GM13976 (cell line): ENCODE measurements at regions not wholly inside any gene's neighbourhood (a gene's known extent, or its start where the extent isn't known, plus 50 kb on each side); places are given as distances from the start of the nearest gene placed in this dataset.
"Not testable (repeated sequence)": the region's sequence is repeated elsewhere in the genome, so short reads cannot be mapped to it uniquely, and the experiment has no call there.

Experiments
- DNase-seq: peaks from one replicate; pipeline ENCODE4 v3.0.0; 2012; ENCODE audit warnings: low spot score
- in situ Hi-C: fragments of 300-500 bp; cut with MboI; formaldehyde crosslinking; loops from one replicate; pipeline ENCODE4 v1.12.0; 2022; ENCODE audit warnings: low sequenced_read_pairs, mixed read lengths, inconsistent platforms; ENCODE audit not compliant: unreplicated experiment
- TF ChIP-seq, protein P1 (sequence below): IDR thresholded peaks from 2 replicates; pipeline ENCODE4 v1.5.1; 2012; ENCODE audit warnings: borderline replicate concordance, mild to moderate bottlenecking; ENCODE audit not compliant: insufficient read depth; ENCODE audit errors: extremely low read depth, missing control alignments, control extremely low read depth

- DNase-seq, in situ Hi-C loops: not testable (repeated sequence)
Measured at GRCh38 chr3:198151867-198152266, 191.8 kb downstream of the LMLN start.

- DNase-seq, in situ Hi-C loops: not testable (repeated sequence)
Measured at GRCh38 chr3:198155771-198156170, 195.8 kb downstream of the LMLN start.

DNA sequence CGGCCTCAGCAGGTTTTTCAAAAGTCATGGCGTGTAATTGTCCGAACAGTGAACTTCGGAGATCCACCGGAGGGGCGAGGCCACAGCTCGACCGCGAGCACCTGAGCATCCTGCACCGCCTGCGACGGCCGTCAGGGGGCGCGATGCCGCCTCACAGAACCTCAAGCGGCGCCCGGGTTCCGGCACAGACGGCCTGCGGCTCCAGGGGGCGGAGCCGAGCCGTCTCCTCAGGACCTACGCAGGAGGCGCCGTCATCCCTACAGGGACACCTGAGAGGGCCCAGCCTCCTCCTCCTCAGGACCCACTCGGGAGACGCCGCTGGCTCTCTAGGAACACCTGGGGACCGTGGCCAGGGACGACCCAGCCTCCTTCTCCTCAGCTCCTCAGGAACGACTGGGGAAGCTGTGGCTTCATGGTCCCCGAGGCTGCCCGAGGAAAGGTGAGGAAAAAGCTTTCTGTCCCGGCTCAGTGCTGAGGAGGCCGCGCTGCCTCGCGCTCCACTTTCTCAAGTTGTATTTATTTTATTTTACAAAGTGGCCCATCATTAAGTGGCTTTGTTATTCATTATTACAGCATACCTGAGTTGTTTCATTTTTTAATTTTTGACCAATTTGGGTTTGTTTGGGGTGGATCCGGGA lies 197.3 kb downstream of the LMLN start:
- DNase-seq, in situ Hi-C loops: not testable (repeated sequence)

DNA sequence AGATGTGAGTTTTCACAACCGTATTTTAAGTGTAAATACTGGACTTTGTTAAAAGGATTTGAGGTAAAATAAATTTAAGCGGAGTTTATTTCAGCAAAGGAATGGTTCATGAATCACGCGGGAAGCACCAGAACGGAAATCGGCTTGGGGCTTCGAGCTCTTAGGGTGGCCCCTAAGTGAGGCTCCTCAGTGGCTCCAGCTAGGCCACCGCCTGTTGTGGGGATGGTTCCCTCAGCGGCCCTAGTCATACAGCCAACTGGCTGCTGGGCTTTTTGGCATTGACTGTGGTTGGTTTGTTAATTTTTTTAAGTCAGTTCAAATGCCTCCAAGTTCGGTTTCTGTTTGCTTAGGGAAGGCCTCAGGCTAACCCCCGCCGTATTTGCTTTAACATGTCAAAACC lies 198.0 kb downstream of the LMLN start:
- in situ Hi-C loops, DNase-seq: not testable (repeated sequence)

DNA sequence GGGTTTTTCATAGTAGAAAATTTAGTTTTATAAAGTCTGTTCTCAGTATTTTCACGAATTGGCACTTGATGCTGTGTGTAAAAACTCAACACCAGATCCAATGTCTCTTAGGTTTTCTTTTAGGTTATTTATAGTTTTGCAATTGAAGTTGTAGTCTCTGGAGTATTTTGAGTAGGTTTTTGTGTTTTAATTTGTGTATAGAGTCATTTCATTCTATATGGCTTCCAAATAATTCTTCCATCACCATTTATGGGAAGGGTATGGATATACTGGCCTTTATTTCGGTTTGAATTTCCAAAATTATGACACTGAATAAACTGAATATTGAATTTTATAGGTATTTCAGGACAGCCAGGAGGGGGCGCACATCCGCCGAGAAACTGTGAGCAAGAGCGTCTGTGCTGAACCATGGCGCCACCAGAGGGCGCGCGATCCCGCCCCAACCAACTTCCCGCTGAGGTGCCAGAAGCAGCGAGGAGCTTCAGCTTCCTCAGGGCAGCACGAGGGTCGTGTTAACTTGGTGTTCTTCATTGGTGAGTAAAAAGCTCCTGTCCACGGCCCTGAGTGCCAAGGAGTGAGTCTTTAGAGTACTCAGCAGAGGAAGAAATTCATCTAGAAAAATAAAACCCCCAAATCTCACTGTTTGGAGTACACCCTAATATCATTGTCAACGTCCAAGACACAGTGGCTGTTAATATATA lies 207.5 kb downstream of the LMLN start:
- DNase-seq, in situ Hi-C loops: not testable (repeated sequence)

GRCh38 chr3:198170781-198171180 lies 210.8 kb downstream of the LMLN start:
- DNase-seq, in situ Hi-C loops: not testable (repeated sequence)

More for the DNA sequence above, 207.5 kb downstream of the LMLN start:
- TF ChIP-seq, protein P1, sequence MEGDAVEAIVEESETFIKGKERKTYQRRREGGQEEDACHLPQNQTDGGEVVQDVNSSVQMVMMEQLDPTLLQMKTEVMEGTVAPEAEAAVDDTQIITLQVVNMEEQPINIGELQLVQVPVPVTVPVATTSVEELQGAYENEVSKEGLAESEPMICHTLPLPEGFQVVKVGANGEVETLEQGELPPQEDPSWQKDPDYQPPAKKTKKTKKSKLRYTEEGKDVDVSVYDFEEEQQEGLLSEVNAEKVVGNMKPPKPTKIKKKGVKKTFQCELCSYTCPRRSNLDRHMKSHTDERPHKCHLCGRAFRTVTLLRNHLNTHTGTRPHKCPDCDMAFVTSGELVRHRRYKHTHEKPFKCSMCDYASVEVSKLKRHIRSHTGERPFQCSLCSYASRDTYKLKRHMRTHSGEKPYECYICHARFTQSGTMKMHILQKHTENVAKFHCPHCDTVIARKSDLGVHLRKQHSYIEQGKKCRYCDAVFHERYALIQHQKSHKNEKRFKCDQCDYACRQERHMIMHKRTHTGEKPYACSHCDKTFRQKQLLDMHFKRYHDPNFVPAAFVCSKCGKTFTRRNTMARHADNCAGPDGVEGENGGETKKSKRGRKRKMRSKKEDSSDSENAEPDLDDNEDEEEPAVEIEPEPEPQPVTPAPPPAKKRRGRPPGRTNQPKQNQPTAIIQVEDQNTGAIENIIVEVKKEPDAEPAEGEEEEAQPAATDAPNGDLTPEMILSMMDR = peak; percentile 23

GRCh38 chr3:198173080-198173479 lies 213.1 kb downstream of the LMLN start:
- in situ Hi-C loops, DNase-seq: not testable (repeated sequence)

GRCh38 chr3:198173929-198174574 lies 214.0 kb downstream of the LMLN start:
- in situ Hi-C loops = not testable (repeated sequence)

More at GRCh38 chr3:198173929-198174574, 214.0 kb downstream of the LMLN start:
- not testable (repeated sequence) for DNase-seq
